DND-41 (cell line): ENCODE measurements at regions not wholly inside any gene's neighbourhood (a gene's known extent, or its start where the extent isn't known, plus 50 kb on each side); places are given as distances from the start of the nearest gene placed in this dataset.

Experiments
- CTCF ChIP-seq: IDR thresholded peaks from 2 replicates; pipeline ENCODE4 v1.5.1; 2012; ENCODE audit warnings: borderline replicate concordance, low read length, moderate library complexity, mild to moderate bottlenecking; ENCODE audit not compliant: poor library complexity, severe bottlenecking; ENCODE audit errors: extremely low read depth
- EZH2 ChIP-seq: IDR thresholded peaks from 3 replicates; pipeline ENCODE4 v1.6.1; 2012; ENCODE audit warnings: borderline replicate concordance, low read depth, mild to moderate bottlenecking, moderate library complexity, low read length, inconsistent platforms; ENCODE audit not compliant: severe bottlenecking

- no peak for TF ChIP-seq EZH2
- TF ChIP-seq CTCF = no peak
These were observed 537.2 kb upstream of the TLE4 start for GRCh38 chr9:79034583-79034982.
